ENCODE measurements at regions not wholly inside any gene's neighbourhood (a gene's known extent, or its start where the extent isn't known, plus 50 kb on each side); places are given as distances from the start of the nearest gene placed in this dataset.
A peak's percentile ranks its signal among the peaks of the same experiment; 100 is the strongest.

DNA sequence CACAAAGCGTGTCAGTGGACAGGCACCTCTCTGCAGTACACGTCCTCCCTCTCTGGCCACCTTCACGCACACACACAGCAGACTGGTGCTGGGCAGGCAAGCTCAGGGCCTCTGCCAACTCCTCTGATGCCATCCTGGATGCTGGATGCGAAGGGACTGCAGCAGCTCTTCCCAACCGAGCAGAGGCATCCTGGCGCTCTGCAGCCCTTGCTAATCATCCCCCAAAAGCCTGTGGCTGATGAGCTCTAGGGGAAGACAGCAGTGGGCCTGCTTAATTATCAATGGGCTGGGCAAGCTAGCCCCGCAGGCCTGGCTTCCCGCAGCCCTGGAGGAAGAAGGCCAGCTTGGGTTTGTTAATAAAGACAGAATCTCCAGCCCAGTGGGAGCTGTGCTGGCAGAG lies 71.3 kb upstream of the TEX51 start:
- no peak for DNase-seq

DNA sequence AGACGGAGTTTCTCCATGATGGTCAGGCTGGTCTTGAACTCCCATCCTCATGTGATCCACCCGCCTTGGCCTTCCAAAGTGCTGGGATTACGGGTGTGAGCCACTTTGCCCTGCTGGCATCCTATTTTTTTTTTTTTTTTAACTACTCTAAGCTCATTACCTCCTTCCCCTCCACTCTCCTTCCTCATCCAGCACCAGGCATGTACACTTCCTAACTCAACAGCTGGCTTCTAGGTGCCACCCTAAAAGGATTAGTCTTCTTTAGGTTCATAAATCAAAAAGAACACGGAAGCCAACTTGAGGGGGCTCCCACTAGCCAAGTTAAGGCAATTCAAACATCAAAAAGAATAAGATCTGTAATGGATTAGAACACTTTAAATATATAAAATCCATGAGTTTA lies 70.6 kb upstream of the TEX51 start:
- no peak for DNase-seq

DNA sequence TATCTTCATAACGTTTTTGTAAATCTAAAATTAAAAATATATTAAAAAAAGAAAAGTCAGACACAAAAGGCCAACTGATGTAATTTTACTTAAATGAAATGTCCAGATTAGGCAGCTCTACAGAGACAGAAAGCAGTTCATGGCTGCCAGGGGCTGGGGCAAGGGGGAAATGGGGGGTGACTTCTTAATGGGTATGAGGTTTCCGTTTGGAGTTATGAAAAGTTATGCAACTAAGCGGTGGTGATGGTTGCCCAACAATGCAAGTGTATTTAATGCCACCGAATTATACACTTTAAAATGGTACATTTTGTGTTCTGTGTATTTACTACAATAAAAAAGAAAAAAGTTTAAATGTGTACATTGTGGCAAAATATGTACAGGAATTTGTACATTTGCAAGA lies 70.2 kb upstream of the TEX51 start:
- no peak for DNase-seq

DNA sequence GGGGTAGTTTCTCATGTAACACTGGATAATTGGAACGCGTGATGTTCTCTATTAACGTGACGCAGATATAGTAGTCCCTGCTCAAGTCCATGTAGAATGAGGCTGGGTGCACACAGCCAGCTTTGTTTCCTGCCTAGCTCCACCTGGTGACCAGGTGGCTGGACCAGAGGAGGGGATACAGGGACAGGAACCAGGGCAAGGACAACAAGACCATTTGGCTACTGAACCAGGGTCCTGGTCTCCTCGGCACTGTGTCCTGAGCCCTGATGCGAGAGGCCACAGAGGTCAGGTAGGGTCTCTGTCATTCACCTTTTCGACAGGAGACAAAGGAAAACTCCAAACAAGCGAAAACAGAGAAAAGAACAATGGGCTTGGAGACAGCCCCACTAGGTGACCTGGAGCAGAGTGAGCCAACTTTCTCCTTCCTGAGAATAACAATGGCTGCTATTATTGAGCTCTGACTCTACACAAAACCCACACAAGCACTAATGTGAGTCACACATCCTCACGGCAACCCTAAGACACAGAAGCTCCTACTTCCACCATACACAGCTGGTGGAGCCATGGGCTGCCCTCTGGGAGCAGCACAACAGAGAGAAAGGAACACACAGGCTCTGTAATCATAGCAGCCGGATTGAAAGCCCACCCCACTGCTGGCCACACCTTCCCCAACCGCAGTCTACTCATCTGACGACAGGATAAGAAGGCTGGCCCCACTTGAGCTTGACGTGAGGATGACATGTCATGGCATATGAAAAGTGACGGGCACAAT lies 67.3 kb upstream of the TEX51 start:
- DNase-seq, result no peak

DNA sequence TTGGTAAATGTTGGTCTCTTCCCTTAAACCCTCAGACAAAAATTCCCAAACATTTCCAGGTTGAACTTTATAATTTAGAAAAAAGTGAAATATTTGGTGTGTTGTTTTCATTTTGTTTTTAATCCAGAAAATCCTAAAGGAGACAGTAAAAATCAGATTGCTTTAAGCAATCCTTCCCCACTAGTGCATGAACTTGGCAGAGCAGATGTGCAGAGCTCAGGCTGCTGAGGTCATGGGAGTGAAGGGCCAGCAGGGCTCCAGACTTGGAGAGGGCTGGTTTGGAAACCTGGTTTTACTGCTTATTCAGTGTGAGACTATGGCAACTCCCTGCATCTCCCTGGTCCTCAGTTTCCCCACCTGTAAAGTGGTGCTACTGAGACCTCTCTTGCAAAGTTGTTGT lies 66.7 kb upstream of the TEX51 start:
- DNase-seq, result no peak

DNA sequence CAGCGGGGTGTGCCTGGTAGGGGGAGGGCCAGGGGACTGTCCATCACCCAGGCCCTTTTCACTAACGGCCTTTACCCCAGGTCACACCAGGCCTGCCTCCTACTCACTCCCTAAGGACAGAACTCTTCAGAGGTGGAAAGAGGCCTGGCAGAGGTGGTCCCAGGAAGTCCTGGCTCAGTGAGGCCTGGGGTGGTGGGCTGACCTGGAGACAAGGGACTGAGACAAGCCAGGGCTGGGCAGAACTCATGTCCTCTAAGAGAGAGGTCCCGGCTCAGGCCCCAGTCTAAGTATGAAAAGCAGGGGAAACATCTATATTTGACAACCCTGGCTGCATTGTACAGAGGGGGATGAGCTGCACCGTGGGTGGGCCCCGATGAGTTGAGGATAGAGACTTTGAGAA lies 65.9 kb upstream of the TEX51 start:
- no peak for DNase-seq

DNA sequence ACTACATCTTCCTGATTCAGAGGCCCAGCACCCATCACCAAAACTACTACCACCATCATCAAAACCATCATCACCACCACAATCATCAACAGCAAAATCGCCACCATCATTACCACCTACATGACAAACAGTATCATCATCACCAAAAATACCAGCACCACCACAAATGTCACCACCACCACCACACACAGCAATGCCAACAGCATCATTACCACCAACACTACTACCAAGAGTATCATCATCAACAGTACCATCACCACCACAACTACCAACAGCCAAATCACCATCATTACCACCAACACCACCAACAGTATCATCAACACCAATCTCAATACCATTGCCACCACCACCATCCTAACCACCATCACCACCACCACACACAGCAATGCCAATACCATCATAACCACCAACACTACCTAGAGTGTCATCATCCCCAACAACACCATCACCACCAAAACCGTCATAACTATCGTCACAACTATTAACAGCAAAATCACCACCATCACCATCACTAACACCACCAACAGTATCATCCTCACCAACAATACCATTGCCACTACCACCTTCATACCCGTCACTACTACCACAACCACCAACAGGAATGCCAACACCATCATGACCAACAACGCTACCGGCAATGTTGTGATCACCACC lies 64.6 kb upstream of the TEX51 start:
- no peak for DNase-seq

DNA sequence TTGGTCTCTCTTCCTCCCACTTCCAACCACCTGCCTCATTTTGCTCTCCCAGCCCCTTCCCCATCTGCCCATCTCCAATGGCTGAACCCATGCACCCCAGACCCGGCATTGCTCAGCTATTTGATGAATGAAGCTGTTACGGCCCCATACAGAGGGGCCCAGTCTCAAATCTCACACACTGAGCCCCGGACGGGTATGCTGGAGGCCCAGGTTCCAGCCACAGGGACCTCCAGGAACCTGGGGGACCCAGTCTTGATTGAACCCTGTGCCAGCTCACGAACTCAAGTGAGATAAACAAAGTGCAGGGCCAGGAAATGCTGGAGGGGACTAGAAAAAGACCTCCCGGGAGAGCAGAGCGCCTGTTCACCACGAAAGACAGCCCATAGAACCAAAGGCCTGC lies 63.4 kb upstream of the TEX51 start:
- DNase-seq, result no peak

DNA sequence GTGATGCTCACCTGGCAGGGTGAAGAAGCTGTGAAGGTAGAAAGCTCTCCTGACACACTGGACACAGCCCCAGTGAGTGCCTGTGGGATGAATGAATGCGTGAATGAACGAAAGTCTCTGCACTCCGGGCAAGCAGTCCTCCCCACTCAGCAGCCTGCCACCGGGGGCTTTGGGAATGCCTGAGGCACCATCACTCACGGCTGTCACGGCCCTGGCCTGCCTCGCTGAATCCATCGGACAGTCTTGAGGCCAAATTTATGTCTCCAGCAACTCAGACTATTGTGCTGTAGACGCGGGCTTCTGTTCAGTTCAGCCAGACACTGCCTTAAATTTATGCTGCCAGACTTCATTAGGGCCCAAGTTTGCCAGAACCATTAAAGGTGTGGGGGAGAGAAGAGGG lies 62.9 kb upstream of the TEX51 start:
- DNase-seq, result no peak

DNA sequence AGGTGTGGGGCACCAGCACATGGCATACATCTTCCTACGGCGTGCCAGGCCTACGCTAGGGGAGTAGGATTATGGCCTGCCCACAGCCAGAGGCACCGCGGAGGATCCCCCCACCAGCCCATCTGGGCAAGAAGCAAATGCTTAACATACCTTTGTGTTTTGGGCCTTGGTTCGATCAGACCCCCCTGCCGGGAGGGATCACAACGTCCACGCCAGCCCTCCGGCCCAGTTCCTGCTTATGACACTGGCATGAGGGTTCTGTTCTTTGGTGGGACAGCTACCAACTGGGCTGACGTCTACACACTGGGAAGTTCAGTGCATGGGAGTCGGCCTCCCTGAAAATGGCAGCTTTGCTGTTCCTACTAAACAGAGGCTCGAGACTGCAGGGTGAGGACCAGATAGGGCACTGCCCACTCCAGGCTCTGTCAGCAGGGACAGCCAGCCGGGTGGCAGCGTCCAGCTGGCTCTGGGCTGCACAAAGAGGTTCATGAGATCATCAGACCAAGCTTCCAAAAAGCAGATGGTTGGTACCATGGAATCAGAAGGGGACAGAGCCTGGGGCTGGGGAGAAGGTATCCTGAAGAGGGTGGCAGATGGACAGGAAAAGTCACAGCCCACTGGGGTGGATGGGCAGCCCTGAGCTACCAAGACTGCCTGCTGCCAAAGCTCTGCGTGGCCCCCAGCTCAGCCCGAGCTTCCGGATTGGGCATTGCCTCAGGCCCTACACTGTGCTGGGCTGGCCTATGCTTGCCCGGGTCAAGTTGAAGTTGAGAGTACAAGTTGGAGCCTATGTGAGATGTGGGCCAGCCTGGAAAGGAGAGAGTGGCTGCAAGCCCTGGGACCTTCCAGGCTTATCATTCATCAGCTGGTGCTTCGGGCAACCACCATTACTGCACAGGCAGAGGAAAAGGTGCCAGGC lies 61.7 kb upstream of the TEX51 start:
- DNase-seq, result no peak

DNA sequence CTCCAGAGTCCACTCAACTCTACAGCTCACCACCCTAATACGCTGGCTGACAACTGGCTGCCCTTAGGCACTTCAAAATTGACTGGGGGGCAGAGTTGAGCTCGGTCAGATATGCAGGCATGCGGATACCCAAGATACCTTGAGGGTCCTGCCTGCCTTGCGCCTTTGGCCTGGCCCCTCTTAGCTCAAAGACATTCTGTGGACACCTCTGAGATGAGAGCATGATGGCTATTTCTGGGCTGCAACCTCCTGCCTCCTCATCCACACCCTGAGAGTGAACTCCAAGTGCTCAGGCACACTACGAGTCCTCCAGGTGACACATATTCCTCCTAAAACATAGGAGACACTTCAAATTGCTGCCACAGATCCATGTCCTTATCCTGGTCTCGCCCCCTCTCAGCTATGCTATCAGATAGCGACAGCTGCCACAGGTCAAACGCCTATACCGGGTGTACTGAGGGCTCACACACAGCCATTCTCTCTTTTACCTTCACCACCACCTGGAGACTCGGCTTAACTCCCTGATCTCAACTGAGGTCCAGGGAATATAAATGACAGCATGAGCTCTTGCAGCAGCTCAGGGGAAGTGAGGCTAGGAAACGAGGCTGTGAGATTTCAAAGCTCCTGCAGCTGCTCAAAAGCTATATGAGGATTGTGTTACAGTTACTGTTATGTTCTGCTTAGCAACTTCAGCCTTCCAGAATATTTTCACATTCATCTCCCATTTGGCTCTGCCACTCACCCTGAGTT lies 60.5 kb upstream of the TEX51 start:
- peak; percentile 37 for DNase-seq

DNA sequence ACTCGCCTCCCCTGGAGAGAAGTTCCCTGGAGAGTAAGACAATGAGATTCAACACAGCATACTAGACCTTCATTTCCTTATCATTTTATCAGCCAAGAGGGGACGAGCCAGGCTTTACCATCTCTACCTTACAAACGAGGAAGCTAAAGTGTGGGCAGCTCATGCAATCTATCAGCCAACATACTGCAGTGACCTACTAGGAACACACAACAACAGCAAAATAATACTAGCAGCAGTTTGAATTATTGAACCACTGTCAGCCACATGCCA lies 60.0 kb upstream of the TEX51 start:
- DNase-seq, result no peak

DNA sequence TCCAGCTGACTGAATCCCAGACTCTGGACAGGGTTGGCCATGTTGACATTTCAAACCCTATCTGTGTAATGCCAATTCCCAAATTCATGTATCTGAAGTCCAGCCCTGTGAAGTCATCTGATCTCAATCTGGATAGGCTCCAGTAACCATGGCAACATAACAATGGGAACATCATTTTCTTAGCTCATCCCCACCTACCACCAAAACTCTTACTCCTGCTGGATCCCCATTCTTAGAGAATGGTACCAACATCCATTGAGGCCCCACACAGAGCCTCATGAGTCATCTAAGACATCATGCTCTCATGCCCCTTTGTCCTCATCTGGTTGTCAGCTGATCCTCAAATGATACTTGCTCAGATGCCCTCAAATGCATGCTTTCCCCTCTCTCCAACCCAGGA lies 58.9 kb upstream of the TEX51 start:
- DNase-seq, result peak; percentile 46

DNA sequence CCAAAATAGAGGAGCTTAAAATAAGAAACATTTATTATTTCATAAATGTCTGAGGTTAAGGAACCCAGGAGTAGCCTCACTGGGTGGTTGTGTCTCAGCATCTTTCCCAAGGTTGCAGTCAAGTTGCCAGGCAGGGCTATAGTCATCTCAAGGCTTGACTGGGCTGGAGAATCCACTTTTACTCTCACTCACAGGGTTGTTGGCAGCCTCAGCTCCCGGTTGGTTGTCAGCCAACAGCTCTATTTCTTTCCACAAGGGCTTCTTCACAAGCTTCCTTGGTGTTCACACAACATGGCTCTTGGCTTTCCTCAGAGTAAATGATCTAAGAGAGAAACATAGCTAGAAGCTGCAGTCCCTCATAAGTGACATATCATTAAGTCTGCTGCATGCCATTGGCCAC lies 55.6 kb upstream of the TEX51 start:
- no peak for DNase-seq

DNA sequence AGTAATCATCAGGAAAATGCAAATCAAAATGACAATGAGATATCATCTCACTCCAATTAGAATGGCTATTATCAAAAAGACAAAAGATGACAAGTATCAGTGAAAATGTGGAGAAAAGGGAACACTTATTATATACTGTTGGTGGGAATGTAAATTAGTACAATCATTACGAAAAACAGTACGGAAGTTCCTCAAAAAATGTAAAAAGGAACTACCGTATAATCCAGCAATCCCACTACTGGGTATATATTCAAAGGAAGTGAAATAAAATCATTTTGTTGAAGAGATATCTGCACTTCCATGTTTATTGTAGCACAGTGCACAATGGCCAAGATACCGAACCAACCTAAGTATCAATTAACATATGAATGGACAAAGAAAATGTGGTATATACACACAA lies 52.4 kb upstream of the TEX51 start:
- DNase-seq, result no peak
